ENCODE measurements at regions not wholly inside any gene's neighbourhood (a gene's known extent, or its start where the extent isn't known, plus 50 kb on each side); places are given as distances from the start of the nearest gene placed in this dataset.

DNA sequence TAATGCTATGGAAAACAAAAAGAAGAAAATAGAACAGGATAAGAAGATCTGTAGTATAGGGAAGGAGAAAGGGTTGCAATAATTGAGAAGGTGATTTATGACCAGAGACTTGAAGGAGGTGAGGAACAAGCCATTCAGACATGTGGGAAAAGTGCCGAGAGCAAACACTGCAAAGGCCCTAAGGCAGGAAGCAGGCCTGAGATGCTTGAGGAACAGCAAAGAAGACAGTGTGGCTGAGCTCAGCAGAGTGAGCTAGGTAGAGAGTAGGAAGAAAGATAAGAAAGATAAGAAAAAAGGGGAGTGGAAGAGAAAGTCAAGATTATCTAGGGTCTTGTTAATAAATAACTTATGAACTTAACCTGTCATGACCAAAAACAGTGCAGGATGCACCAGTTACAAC is 671.8 kb downstream of the RPS29 start:
- no peak for TF ChIP-seq EZH2 (IDR thresholded peaks at IDR 0.05; ENCODE audit: borderline replicate concordance, low read depth, low read length, poor library complexity, severe bottlenecking)
- TF ChIP-seq, protein P1, sequence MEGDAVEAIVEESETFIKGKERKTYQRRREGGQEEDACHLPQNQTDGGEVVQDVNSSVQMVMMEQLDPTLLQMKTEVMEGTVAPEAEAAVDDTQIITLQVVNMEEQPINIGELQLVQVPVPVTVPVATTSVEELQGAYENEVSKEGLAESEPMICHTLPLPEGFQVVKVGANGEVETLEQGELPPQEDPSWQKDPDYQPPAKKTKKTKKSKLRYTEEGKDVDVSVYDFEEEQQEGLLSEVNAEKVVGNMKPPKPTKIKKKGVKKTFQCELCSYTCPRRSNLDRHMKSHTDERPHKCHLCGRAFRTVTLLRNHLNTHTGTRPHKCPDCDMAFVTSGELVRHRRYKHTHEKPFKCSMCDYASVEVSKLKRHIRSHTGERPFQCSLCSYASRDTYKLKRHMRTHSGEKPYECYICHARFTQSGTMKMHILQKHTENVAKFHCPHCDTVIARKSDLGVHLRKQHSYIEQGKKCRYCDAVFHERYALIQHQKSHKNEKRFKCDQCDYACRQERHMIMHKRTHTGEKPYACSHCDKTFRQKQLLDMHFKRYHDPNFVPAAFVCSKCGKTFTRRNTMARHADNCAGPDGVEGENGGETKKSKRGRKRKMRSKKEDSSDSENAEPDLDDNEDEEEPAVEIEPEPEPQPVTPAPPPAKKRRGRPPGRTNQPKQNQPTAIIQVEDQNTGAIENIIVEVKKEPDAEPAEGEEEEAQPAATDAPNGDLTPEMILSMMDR (conservative IDR thresholded peaks at IDR 0.05; ENCODE audit: low read depth, low read length) = no peak
- DNase-seq (ENCODE audit: low spot score) = no peak

GRCh38 chr14:48900565-48900964 is 685.6 kb downstream of the RPS29 start:
- H3K4me3 ChIP-seq (ENCODE audit: low read depth, low read length, poor library complexity, severe bottlenecking) = no peak overlapping the region
- H3K36me3 ChIP-seq (ENCODE audit: insufficient read depth, low read length, poor library complexity, severe bottlenecking) = no peaks in the 10 kb centered on the region
- peak; percentile 13 for DNase-seq (ENCODE audit: low spot score)
- CTCF ChIA-PET = no interaction called here
- H3K4me1 ChIP-seq (ENCODE audit: insufficient read depth, low read length, poor library complexity, severe bottlenecking) = no peaks in the 10 kb centered on the region
- H3K27me3 ChIP-seq (replicated peaks; ENCODE audit: insufficient read depth, low read depth, low read length, poor library complexity) = no peaks in the 10 kb centered on the region
- intact Hi-C loops (cut with micrococcal nuclease; ENCODE audit: unreplicated experiment) = no loop called here
- TF ChIP-seq, protein P1 (conservative IDR thresholded peaks at IDR 0.05; ENCODE audit: low read depth, low read length) = no peak
- TF ChIP-seq EZH2 (IDR thresholded peaks at IDR 0.05; ENCODE audit: borderline replicate concordance, low read depth, low read length, poor library complexity, severe bottlenecking) = no peak
- no peak overlapping the region for H3K27ac ChIP-seq (ENCODE audit: low read depth, low read length, poor library complexity, severe bottlenecking)
- no TSS peak for BruUV-seq (replicated peaks)
- no peaks in the 10 kb centered on the region for H3K9me3 ChIP-seq (ENCODE audit: low read depth, low read length, poor library complexity, severe bottlenecking)
- POLR2A ChIA-PET (ENCODE audit: low non-redundant PET) = no interaction called here

More for the DNA sequence above, 671.8 kb downstream of the RPS29 start:
- Histone ChIP-seq H3K27me3 (replicated peaks; ENCODE audit: insufficient read depth, low read depth, low read length, poor library complexity) (no peaks in the 10 kb centered on the region), H3K4me3 (ENCODE audit: low read depth, low read length, poor library complexity, severe bottlenecking) (no peak overlapping the region), H3K9me3 (ENCODE audit: low read depth, low read length, poor library complexity, severe bottlenecking) (no peaks in the 10 kb centered on the region), H3K4me1 (ENCODE audit: insufficient read depth, low read length, poor library complexity, severe bottlenecking) (no peaks in the 10 kb centered on the region), H3K36me3 (ENCODE audit: insufficient read depth, low read length, poor library complexity, severe bottlenecking) (no peaks in the 10 kb centered on the region), H3K27ac (ENCODE audit: low read depth, low read length, poor library complexity, severe bottlenecking) (no peak overlapping the region)
- POLR2A ChIA-PET (ENCODE audit: low non-redundant PET) = no interaction called here
- intact Hi-C loops (cut with micrococcal nuclease; ENCODE audit: unreplicated experiment) = no loop called here
- CTCF ChIA-PET = no interaction called here
- no TSS peak for BruUV-seq (replicated peaks)

DNA sequence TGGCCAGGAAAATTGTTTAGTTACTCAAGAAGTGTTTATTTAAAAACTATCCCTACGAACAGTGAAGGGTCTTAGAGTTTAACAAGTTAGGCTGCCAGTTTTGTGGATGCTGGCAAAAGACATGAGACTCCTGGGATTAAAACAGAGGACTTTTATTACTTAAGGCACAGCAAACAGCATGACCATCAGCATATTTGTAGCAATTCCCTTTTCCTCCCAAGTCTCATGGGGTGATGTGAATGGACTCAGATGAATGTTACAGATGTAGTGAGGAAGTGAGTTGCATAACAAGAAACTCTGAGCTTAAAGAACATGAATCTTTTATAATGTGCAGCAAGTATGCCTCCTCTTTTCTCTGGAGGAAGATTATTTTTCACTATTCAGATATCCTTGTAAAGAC is 695.8 kb downstream of the RPS29 start:
- intact Hi-C loops (cut with micrococcal nuclease; ENCODE audit: unreplicated experiment) = no loop called here
- CTCF ChIA-PET = no interaction called here
- no peaks in the 10 kb centered on the region for H3K4me1 ChIP-seq (ENCODE audit: insufficient read depth, low read length, poor library complexity, severe bottlenecking)
- no peaks in the 10 kb centered on the region for H3K36me3 ChIP-seq (ENCODE audit: insufficient read depth, low read length, poor library complexity, severe bottlenecking)
- no TSS peak for BruUV-seq (replicated peaks)
- POLR2A ChIA-PET (ENCODE audit: low non-redundant PET) = interaction anchor here (0.5 kb wide), 1 partner anchor 264 kb away, joined by 4 read pairs; no protein-coding TSS in a partner anchor
- H3K27me3 ChIP-seq (replicated peaks; ENCODE audit: insufficient read depth, low read depth, low read length, poor library complexity) = no peaks in the 10 kb centered on the region
- H3K9me3 ChIP-seq (ENCODE audit: low read depth, low read length, poor library complexity, severe bottlenecking) = no peaks in the 10 kb centered on the region
- no peak overlapping the region for H3K4me3 ChIP-seq (ENCODE audit: low read depth, low read length, poor library complexity, severe bottlenecking)
- TF ChIP-seq, protein P1 (conservative IDR thresholded peaks at IDR 0.05; ENCODE audit: low read depth, low read length) = no peak
- TF ChIP-seq EZH2 (IDR thresholded peaks at IDR 0.05; ENCODE audit: borderline replicate concordance, low read depth, low read length, poor library complexity, severe bottlenecking) = no peak
- DNase-seq (ENCODE audit: low spot score) = peak; percentile 43
- no peak overlapping the region for H3K27ac ChIP-seq (ENCODE audit: low read depth, low read length, poor library complexity, severe bottlenecking)
